ENCODE measurements at regions not wholly inside any gene's neighbourhood (a gene's known extent, or its start where the extent isn't known, plus 50 kb on each side); places are given as distances from the start of the nearest gene placed in this dataset.
A peak's percentile ranks its signal among the peaks of the same experiment; 100 is the strongest.

DNA sequence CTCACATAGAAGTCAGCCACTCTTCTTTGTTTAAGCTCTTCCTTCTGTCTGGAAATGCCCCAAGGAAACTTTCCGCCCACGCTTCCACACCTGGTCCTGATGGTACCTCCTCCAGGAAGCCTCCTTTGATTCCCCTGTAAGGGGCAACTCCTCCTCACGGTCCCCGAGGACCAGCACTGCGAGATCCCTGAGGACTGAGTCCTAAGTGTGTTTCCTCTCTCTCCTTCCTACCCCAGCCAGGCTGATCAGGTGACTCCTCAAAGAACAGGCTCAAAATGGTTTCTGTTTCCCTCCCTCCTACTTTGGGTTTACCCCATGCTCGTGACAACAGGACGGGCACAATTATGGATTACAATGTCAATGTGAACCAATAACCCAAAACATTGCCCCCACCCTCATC is 63.0 kb upstream of the MED9 start:
- TF ChIP-seq EGR1 (IDR thresholded peaks at IDR 0.05), result peak; percentile 37; the same call in 1 of the 2 replicates
- no peak; the same call in 1 of the 2 replicates for TF ChIP-seq NFIC (IDR thresholded peaks at IDR 0.05)

DNA sequence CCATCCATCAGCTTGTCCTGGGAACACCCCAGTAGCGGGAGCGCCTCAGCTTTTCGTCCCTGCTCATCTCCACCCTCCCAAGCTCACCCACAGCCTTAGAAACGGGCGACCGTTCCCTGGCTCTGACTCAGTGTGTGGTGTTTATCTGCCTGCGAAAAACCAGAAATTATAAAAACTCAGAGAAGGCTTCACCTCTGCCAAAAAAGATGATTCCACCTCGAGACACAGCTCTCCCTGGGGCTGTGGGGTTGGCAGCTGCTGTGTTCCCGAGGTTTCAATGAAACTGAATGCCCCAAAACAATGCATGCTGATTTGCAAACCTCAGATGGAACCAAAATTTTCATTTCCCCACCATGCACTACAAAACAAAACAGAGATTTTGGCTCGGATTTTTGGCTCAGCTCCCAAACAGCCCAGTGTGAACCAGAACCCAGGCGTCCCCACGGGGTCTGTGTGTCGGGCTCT is 62.4 kb upstream of the MED9 start:
- no peak for TF ChIP-seq NFIC (IDR thresholded peaks at IDR 0.05)

DNA sequence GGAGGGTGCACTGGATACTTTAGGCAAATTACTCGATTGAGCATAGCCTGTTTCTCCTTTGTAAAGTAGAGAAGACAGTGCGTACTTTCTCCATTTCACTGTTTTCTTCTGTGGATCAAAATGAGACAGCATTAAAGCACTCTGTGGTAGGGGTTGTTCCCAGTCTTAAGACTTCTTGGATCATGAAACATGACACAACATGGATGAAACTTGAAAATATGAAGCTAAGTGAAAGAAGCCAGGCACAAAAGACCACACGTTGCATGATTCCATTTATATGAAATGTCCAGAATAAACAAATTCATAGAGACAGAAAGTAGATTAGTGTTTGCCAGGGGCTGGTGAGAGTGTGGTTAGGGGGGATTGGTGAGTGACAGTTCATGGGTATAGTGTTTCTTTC is 61.8 kb upstream of the MED9 start:
- TF ChIP-seq, protein P1, sequence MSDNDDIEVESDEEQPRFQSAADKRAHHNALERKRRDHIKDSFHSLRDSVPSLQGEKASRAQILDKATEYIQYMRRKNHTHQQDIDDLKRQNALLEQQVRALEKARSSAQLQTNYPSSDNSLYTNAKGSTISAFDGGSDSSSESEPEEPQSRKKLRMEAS (IDR thresholded peaks at IDR 0.05), result no peak
- TF ChIP-seq EP300 (IDR thresholded peaks at IDR 0.05; ENCODE audit: borderline replicate concordance), result no peak
- no peak for TF ChIP-seq CREB1 (IDR thresholded peaks at IDR 0.05; ENCODE audit: low read depth)
- no peak for TF ChIP-seq NFIC (IDR thresholded peaks at IDR 0.05)
- TF ChIP-seq EGR1 (IDR thresholded peaks at IDR 0.05), result no peak
- TF ChIP-seq CEBPB (IDR thresholded peaks at IDR 0.05), result no peak
- TF ChIP-seq TCF12 (IDR thresholded peaks at IDR 0.05; ENCODE audit: low read depth), result no peak
- TF ChIP-seq ZBTB7A (IDR thresholded peaks at IDR 0.05; ENCODE audit: low read depth), result no peak
- TF ChIP-seq RAD21 (IDR thresholded peaks at IDR 0.05; ENCODE audit: low read depth), result no peak
- no peak for TF ChIP-seq FOXM1 (IDR thresholded peaks at IDR 0.05; ENCODE audit: borderline replicate concordance, low read depth)
- no peak for TF ChIP-seq YY1 (IDR thresholded peaks at IDR 0.05; ENCODE audit: low read depth)
- TF ChIP-seq TEAD4 (IDR thresholded peaks at IDR 0.05), result no peak
- TF ChIP-seq TAF1 (IDR thresholded peaks at IDR 0.05; ENCODE audit: low read depth), result no peak
- TF ChIP-seq, protein P2, sequence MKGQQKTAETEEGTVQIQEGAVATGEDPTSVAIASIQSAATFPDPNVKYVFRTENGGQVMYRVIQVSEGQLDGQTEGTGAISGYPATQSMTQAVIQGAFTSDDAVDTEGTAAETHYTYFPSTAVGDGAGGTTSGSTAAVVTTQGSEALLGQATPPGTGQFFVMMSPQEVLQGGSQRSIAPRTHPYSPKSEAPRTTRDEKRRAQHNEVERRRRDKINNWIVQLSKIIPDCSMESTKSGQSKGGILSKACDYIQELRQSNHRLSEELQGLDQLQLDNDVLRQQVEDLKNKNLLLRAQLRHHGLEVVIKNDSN (IDR thresholded peaks at IDR 0.05), result no peak
- TF ChIP-seq, protein P3, sequence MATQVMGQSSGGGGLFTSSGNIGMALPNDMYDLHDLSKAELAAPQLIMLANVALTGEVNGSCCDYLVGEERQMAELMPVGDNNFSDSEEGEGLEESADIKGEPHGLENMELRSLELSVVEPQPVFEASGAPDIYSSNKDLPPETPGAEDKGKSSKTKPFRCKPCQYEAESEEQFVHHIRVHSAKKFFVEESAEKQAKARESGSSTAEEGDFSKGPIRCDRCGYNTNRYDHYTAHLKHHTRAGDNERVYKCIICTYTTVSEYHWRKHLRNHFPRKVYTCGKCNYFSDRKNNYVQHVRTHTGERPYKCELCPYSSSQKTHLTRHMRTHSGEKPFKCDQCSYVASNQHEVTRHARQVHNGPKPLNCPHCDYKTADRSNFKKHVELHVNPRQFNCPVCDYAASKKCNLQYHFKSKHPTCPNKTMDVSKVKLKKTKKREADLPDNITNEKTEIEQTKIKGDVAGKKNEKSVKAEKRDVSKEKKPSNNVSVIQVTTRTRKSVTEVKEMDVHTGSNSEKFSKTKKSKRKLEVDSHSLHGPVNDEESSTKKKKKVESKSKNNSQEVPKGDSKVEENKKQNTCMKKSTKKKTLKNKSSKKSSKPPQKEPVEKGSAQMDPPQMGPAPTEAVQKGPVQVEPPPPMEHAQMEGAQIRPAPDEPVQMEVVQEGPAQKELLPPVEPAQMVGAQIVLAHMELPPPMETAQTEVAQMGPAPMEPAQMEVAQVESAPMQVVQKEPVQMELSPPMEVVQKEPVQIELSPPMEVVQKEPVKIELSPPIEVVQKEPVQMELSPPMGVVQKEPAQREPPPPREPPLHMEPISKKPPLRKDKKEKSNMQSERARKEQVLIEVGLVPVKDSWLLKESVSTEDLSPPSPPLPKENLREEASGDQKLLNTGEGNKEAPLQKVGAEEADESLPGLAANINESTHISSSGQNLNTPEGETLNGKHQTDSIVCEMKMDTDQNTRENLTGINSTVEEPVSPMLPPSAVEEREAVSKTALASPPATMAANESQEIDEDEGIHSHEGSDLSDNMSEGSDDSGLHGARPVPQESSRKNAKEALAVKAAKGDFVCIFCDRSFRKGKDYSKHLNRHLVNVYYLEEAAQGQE (IDR thresholded peaks at IDR 0.05; ENCODE audit: low read depth), result no peak

DNA sequence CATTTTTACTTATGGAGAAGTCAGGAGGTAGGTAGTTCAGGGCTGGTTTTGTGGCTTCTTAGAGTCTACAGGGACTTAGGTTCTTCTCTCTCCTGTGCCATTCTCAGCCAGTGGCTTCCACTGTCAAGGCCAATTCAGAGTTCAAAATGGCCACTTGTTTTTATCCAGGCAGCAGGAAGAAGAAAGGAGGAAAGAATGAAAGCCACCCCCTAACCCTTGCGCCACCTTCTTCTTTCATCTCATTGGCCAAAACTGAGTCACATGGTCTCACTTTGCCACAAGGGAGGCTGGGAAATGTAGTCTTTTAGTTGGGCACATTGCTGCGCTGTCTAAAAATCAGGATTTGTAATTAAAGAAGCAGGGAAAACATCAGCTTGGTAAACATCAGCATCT is 60.8 kb upstream of the MED9 start:
- TF ChIP-seq YY1 (IDR thresholded peaks at IDR 0.05; ENCODE audit: low read depth) (peak; percentile 63; the same call in 1 of the 2 replicates), EP300 (IDR thresholded peaks at IDR 0.05; ENCODE audit: borderline replicate concordance) (no peak), NFIC (IDR thresholded peaks at IDR 0.05) (no peak), EGR1 (IDR thresholded peaks at IDR 0.05) (no peak), TEAD4 (IDR thresholded peaks at IDR 0.05) (no peak), TAF1 (IDR thresholded peaks at IDR 0.05; ENCODE audit: low read depth) (no peak), ZBTB7A (IDR thresholded peaks at IDR 0.05; ENCODE audit: low read depth) (no peak), FOXM1 (IDR thresholded peaks at IDR 0.05; ENCODE audit: borderline replicate concordance, low read depth) (no peak), CEBPB (IDR thresholded peaks at IDR 0.05) (peak; percentile 91)
- TF ChIP-seq, protein P3 (IDR thresholded peaks at IDR 0.05; ENCODE audit: low read depth), result no peak
- TF ChIP-seq, protein P2 (IDR thresholded peaks at IDR 0.05), result peak; percentile 98
- TF ChIP-seq, protein P1 (IDR thresholded peaks at IDR 0.05), result no peak

DNA sequence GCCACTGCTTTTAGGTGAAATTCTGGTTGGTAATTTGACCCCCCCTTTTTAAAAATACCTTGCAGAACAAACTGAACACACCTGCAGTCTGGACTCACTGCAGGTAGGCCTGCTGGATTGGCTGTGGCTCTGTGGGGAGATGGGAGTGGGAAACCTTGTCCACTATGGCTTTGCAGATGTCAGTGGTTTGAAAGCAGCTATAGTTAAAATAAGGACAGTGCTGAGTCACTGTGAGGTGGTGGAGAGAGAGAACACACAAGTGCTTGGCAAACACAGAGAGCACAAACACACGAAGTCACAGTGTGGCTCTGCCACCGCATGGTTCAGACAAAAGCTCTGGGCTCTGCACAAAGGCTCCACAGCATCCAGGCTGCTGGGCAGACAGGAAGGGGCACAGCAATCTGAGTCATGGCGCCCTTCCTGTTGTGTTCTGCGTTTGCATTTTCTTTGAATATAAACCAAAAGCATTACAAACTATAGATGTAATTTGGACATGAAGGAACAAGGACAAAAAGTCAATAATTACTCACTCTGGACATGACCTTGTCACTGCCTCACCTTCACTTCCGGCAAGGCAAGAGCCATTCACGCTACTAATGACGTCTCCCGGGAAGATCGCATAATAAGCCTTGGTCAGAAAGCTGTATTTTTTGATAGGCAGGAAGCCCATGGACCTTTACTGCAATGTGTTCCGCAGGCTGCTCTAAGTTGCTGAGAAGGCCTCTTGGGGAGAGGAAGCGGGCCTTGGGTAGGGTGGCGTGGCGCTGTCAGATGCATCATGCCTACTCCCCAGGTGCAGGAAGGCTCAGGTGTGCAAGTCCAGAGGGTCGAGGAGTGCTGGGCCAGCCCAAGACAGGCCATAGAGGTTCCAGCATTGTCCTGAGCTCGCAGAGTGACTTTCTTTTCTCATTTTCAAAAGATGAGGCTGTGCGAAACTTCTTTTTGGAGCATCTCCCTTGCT is 60.1 kb upstream of the MED9 start:
- TF ChIP-seq, protein P1 (IDR thresholded peaks at IDR 0.05), result no peak
- TF ChIP-seq, protein P3 (IDR thresholded peaks at IDR 0.05; ENCODE audit: low read depth), result no peak
- TF ChIP-seq FOXM1 (IDR thresholded peaks at IDR 0.05; ENCODE audit: borderline replicate concordance, low read depth) (no peak), CREB1 (IDR thresholded peaks at IDR 0.05; ENCODE audit: low read depth) (no peak), YY1 (IDR thresholded peaks at IDR 0.05; ENCODE audit: low read depth) (no peak), TEAD4 (IDR thresholded peaks at IDR 0.05) (no peak), ZBTB7A (IDR thresholded peaks at IDR 0.05; ENCODE audit: low read depth) (no peak), RAD21 (IDR thresholded peaks at IDR 0.05; ENCODE audit: low read depth) (no peak), NFIC (IDR thresholded peaks at IDR 0.05) (no peak), CEBPB (IDR thresholded peaks at IDR 0.05) (no peak), TCF12 (IDR thresholded peaks at IDR 0.05; ENCODE audit: low read depth) (no peak), EGR1 (IDR thresholded peaks at IDR 0.05) (no peak), TAF1 (IDR thresholded peaks at IDR 0.05; ENCODE audit: low read depth) (no peak)
- TF ChIP-seq, protein P2 (IDR thresholded peaks at IDR 0.05), result no peak
